Tibial nerve (tissue), 4 donors: ENCODE measurements at regions not wholly inside any gene's neighbourhood (a gene's known extent, or its start where the extent isn't known, plus 50 kb on each side); places are given as distances from the start of the nearest gene placed in this dataset.

Source experiments
- CTCF ChIP-seq, 5 experiments: fragments of 200-600 bp in 3 of 5; fragments of 450-650 bp in 2 of 5; sonication (generic) in 3 of 5; IDR thresholded peaks; one replicate each; pipeline ENCODE4 v1.5.1; 2016 to 2019; ENCODE audit warnings: antibody characterized with exemption in 5 of 5, mild to moderate bottlenecking in 3 of 5, moderate library complexity in 2 of 5
- EP300 ChIP-seq, 2 donors: sonication (generic); formaldehyde crosslinking; IDR thresholded peaks; one replicate each; pipeline ENCODE4 v1.6.1; 2017; ENCODE audit warnings: antibody characterized with exemption in 2 of 2, mild to moderate bottlenecking in 1 of 2
- POLR2A ChIP-seq, 2 donors: fragments of 450-650 bp; IDR thresholded peaks; one replicate each; pipeline ENCODE4 v1.6.1; 2017; ENCODE audit warnings: antibody characterized with exemption in 2 of 2, mild to moderate bottlenecking in 2 of 2, moderate library complexity in 2 of 2

GRCh38 chr12:115820656-115821055, 456.8 kb downstream of the MED13L start:
- TF ChIP-seq POLR2A (IDR thresholded peaks at IDR 0.05) (no peak), CTCF (IDR thresholded peaks at IDR 0.05) (no peak), EP300 (IDR thresholded peaks at IDR 0.05) (no peak)
